GM23338 (cell line): ENCODE measurements at regions not wholly inside any gene's neighbourhood (a gene's known extent, or its start where the extent isn't known, plus 50 kb on each side); places are given as distances from the start of the nearest gene placed in this dataset.

ENCODE experiments used
- ATAC-seq: fragments of 200-7000 bp; cut with Tn5 transposase; 3 replicates; pipeline ENCODE4 v1.9.1; 2020
- DNase-seq: peaks from one replicate; pipeline ENCODE4 v3.0.0-alpha.2; 2015; ENCODE audit warnings: low spot score
- H2AFZ ChIP-seq: fragments of 200-600 bp; sonication (generic); 2 replicates; pipeline ENCODE4 v1.8.0; 2016; ENCODE audit warnings: antibody characterized with exemption, mild to moderate bottlenecking, moderate library complexity
- H3F3A ChIP-seq: fragments of 200-600 bp; sonication (generic); replicated peaks from 2 replicates; pipeline ENCODE4 v1.8.0; 2017; ENCODE audit warnings: antibody characterized with exemption, mixed run types, low read depth
- H3K27ac ChIP-seq: fragments of 200-600 bp; sonication (generic); 2 replicates; pipeline ENCODE4 v1.6.1; 2016; ENCODE audit warnings: low read depth
- H3K27me3 ChIP-seq: fragments of 200-600 bp; sonication (generic); 2 replicates; pipeline ENCODE4 v1.8.0; 2016; ENCODE audit warnings: mild to moderate bottlenecking, mixed run types, moderate library complexity; ENCODE audit not compliant: insufficient read depth
- H3K36me3 ChIP-seq: fragments of 200-600 bp; sonication (generic); 2 replicates; pipeline ENCODE4 v1.8.0; 2016; ENCODE audit warnings: mild to moderate bottlenecking; ENCODE audit not compliant: insufficient read depth
- H3K4me1 ChIP-seq: fragments of 200-600 bp; sonication (generic); 2 replicates; pipeline ENCODE4 v1.8.0; 2016; ENCODE audit warnings: mild to moderate bottlenecking, moderate library complexity; ENCODE audit not compliant: insufficient read depth
- H3K4me2 ChIP-seq: fragments of 200-600 bp; sonication (generic); 2 replicates; pipeline ENCODE4 v1.7.1; 2017; ENCODE audit warnings: mixed run types
- H3K4me3 ChIP-seq: fragments of 200-600 bp; sonication (generic); 2 replicates; pipeline ENCODE4 v1.6.1; 2016; ENCODE audit warnings: mixed run types
- H3K79me2 ChIP-seq: fragments of 200-600 bp; sonication (generic); replicated peaks from 2 replicates; pipeline ENCODE4 v1.8.0; 2017; ENCODE audit warnings: mild to moderate bottlenecking; ENCODE audit not compliant: insufficient read depth
- H3K9me2 ChIP-seq: fragments of 200-600 bp; sonication (generic); 2 replicates; pipeline ENCODE4 v1.8.0; 2017; ENCODE audit not compliant: insufficient read depth
- H4K20me1 ChIP-seq: fragments of 200-600 bp; sonication (generic); replicated peaks from 2 replicates; pipeline ENCODE4 v1.8.0; 2017; ENCODE audit warnings: mild to moderate bottlenecking; ENCODE audit not compliant: insufficient read depth
- H3K27ac Mint-ChIP-seq: 2 replicates; pipeline ENCODE4 v1.8.0; 2020; ENCODE audit warnings: inconsistent platforms, mild to moderate bottlenecking, moderate library complexity, mixed read lengths
- H3K27me3 Mint-ChIP-seq: 3 replicates; pipeline ENCODE4 v1.8.0; 2022; ENCODE audit warnings: low read depth, mild to moderate bottlenecking, moderate library complexity, mixed read lengths, inconsistent platforms; ENCODE audit not compliant: insufficient read depth, poor library complexity
- H3K36me3 Mint-ChIP-seq: 3 replicates; pipeline ENCODE4 v1.8.0; 2021; ENCODE audit warnings: low read depth, mild to moderate bottlenecking, inconsistent platforms, moderate library complexity, mixed read lengths
- H3K4me1 Mint-ChIP-seq: 3 replicates; pipeline ENCODE4 v1.8.0; 2020; ENCODE audit warnings: mild to moderate bottlenecking, inconsistent platforms, mixed read lengths
- H3K4me3 Mint-ChIP-seq: 3 replicates; pipeline ENCODE4 v1.8.0; 2021; ENCODE audit warnings: moderate library complexity, mild to moderate bottlenecking, inconsistent platforms, mixed read lengths
- H3K9me3 Mint-ChIP-seq: 3 replicates; pipeline ENCODE4 v1.8.0; 2020; ENCODE audit warnings: moderate library complexity, mild to moderate bottlenecking, inconsistent platforms, mixed read lengths
- CREB1 ChIP-seq: fragments of 250-450 bp; sonication (Bioruptor Pico); IDR thresholded peaks from 2 replicates; pipeline ENCODE4 v1.5.0; 2020; ENCODE audit warnings: low read depth, mild to moderate bottlenecking, moderate library complexity
- EZH2 ChIP-seq: fragments of 200-600 bp; sonication (generic); IDR thresholded peaks from one replicate; pipeline ENCODE4 v1.8.0; 2017; ENCODE audit warnings: antibody characterized with exemption, mild to moderate bottlenecking, low read depth; ENCODE audit not compliant: unreplicated experiment
- EZH2phosphoT487 ChIP-seq: fragments of 200-600 bp; sonication (generic); IDR thresholded peaks from one replicate; pipeline ENCODE4 v1.8.1; 2018; ENCODE audit warnings: antibody characterized with exemption; ENCODE audit not compliant: unreplicated experiment
- JUNB ChIP-seq: IDR thresholded peaks from one replicate; pipeline ENCODE4 v1.6.1; 2016; ENCODE audit warnings: antibody characterized with exemption; ENCODE audit not compliant: unreplicated experiment
- NANOG ChIP-seq: IDR thresholded peaks from 2 replicates; pipeline ENCODE4 v1.6.1; 2016; ENCODE audit warnings: antibody characterized with exemption, borderline replicate concordance
- POLR2AphosphoS5 ChIP-seq: IDR thresholded peaks from 2 replicates; pipeline ENCODE4 v1.6.1; 2016; ENCODE audit warnings: antibody characterized with exemption, low read depth
- STAT1 ChIP-seq: IDR thresholded peaks from one replicate; pipeline ENCODE4 v1.6.1; 2016; ENCODE audit warnings: antibody characterized with exemption; ENCODE audit not compliant: unreplicated experiment
- ZNF114 ChIP-seq: fragments of 250-450 bp; sonication (Bioruptor Pico); IDR thresholded peaks from 2 replicates; pipeline ENCODE4 v1.5.0; 2020; ENCODE audit warnings: mild to moderate bottlenecking, moderate library complexity
- ZNF331 ChIP-seq: fragments of 250-450 bp; sonication (Bioruptor Pico); IDR thresholded peaks from 2 replicates; pipeline ENCODE4 v1.5.0; 2020; ENCODE audit warnings: low read depth, mild to moderate bottlenecking, moderate library complexity
- TF ChIP-seq, protein P1 (sequence below): fragments of 250-450 bp; sonication (Bioruptor Pico); IDR thresholded peaks from 2 replicates; pipeline ENCODE4 v1.5.0; 2020; ENCODE audit warnings: mild to moderate bottlenecking, moderate library complexity
- TF ChIP-seq, protein P2 (sequence below): IDR thresholded peaks from one replicate; pipeline ENCODE4 v1.6.1; 2018; ENCODE audit warnings: antibody characterized with exemption; ENCODE audit not compliant: unreplicated experiment
- TF ChIP-seq, protein P3 (sequence below), 2 experiments: fragments of 200-600 bp in 1 of 2; sonication (generic) in 1 of 2; conservative IDR thresholded peaks; 2 replicates each; pipeline versions ENCODE4 v1.5.1 to v1.6.1; 2016 to 2017; ENCODE audit warnings: antibody characterized with exemption in 2 of 2, low read depth in 2 of 2, mild to moderate bottlenecking in 2 of 2, moderate library complexity in 1 of 2
- TF ChIP-seq, protein P4 (sequence below): IDR thresholded peaks from 2 replicates; pipeline ENCODE4 v1.6.1; 2016; ENCODE audit warnings: antibody characterized with exemption

DNA sequence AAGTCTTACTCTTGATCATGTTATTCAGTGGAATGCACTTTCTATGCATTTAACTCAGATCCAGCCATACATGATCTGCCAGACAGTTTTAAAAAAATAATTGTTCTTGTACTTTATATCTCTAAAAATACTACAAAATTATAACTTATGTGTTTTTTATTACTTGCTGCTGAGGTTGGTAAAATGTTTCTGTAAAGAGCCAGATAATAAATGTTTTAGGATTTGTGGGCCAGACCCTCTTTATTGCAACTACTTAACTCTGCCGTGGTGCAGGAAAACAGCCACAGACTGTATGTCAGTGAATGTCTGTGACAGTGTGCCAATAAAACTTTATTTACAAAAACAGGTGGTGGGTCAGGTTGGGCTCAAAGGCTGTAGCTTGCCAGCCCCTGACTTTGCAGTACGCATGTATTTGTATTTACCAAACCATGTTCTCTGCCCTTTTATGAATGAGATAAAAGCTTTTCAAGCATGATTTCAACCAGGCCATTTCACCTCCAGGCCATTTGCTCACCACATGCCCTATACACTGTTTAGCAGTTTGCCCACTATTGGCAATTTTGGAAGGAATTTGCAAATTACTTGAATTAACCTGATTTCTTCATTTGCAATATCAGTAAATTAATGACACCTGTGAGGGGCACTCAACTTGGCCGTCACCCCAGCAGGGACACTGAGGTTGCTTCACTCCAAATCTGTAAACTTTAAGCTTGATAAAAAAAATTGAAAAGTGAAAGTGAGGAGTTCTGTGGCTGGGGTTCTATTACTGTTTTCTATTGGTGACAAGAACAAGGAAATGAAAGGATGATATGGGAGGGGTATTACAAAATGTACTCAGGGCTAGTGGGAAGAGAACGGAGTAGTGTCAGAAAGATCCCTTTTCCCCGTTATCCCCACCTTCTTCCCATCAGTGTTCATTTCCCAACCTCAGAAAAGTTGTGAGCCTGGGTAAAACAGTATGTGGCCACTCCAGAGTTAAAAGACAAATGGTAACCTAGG lies 133.4 kb downstream of the CEBPB start:
- ATAC-seq, result no peak
- H3F3A ChIP-seq, result no peaks in the 10 kb centered on the region
- no peak overlapping the region for H3K4me3 ChIP-seq
- Mint-ChIP-seq H3K27me3 (no peaks in the 10 kb centered on the region), H3K9me3 (no peaks in the 10 kb centered on the region; the same call in 2 of the 3 replicates), H3K36me3 (no peaks in the 10 kb centered on the region; the same call in 2 of the 3 replicates), H3K27ac (no peak overlapping the region), H3K4me1 (peaks cover 11% of the 10 kb centered on the region), H3K4me3 (no peak overlapping the region)
- TF ChIP-seq NANOG, result no peak
- TF ChIP-seq, protein P1, sequence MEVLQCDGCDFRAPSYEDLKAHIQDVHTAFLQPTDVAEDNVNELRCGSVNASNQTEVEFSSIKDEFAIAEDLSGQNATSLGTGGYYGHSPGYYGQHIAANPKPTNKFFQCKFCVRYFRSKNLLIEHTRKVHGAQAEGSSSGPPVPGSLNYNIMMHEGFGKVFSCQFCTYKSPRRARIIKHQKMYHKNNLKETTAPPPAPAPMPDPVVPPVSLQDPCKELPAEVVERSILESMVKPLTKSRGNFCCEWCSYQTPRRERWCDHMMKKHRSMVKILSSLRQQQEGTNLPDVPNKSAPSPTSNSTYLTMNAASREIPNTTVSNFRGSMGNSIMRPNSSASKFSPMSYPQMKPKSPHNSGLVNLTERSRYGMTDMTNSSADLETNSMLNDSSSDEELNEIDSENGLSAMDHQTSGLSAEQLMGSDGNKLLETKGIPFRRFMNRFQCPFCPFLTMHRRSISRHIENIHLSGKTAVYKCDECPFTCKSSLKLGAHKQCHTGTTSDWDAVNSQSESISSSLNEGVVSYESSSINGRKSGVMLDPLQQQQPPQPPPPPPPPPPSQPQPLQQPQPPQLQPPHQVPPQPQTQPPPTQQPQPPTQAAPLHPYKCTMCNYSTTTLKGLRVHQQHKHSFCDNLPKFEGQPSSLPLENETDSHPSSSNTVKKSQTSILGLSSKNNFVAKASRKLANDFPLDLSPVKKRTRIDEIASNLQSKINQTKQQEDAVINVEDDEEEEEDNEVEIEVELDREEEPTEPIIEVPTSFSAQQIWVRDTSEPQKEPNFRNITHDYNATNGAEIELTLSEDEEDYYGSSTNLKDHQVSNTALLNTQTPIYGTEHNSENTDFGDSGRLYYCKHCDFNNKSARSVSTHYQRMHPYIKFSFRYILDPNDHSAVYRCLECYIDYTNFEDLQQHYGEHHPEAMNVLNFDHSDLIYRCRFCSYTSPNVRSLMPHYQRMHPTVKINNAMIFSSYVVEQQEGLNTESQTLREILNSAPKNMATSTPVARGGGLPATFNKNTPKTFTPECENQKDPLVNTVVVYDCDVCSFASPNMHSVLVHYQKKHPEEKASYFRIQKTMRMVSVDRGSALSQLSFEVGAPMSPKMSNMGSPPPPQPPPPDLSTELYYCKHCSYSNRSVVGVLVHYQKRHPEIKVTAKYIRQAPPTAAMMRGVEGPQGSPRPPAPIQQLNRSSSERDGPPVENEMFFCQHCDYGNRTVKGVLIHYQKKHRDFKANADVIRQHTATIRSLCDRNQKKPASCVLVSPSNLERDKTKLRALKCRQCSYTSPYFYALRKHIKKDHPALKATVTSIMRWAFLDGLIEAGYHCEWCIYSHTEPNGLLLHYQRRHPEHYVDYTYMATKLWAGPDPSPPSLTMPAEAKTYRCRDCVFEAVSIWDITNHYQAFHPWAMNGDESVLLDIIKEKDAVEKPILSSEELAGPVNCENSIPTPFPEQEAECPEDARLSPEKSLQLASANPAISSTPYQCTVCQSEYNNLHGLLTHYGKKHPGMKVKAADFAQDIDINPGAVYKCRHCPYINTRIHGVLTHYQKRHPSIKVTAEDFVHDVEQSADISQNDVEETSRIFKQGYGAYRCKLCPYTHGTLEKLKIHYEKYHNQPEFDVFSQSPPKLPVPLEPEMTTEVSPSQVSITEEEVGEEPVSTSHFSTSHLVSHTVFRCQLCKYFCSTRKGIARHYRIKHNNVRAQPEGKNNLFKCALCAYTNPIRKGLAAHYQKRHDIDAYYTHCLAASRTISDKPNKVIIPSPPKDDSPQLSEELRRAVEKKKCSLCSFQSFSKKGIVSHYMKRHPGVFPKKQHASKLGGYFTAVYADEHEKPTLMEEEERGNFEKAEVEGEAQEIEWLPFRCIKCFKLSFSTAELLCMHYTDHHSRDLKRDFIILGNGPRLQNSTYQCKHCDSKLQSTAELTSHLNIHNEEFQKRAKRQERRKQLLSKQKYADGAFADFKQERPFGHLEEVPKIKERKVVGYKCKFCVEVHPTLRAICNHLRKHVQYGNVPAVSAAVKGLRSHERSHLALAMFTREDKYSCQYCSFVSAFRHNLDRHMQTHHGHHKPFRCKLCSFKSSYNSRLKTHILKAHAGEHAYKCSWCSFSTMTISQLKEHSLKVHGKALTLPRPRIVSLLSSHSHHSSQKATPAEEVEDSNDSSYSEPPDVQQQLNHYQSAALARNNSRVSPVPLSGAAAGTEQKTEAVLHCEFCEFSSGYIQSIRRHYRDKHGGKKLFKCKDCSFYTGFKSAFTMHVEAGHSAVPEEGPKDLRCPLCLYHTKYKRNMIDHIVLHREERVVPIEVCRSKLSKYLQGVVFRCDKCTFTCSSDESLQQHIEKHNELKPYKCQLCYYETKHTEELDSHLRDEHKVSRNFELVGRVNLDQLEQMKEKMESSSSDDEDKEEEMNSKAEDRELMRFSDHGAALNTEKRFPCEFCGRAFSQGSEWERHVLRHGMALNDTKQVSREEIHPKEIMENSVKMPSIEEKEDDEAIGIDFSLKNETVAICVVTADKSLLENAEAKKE (CRISPR knock-in tag), result no peak
- no peak for TF ChIP-seq ZNF331 (CRISPR knock-in tag)
- TF ChIP-seq POLR2AphosphoS5, result no peak
- TF ChIP-seq, protein P2, sequence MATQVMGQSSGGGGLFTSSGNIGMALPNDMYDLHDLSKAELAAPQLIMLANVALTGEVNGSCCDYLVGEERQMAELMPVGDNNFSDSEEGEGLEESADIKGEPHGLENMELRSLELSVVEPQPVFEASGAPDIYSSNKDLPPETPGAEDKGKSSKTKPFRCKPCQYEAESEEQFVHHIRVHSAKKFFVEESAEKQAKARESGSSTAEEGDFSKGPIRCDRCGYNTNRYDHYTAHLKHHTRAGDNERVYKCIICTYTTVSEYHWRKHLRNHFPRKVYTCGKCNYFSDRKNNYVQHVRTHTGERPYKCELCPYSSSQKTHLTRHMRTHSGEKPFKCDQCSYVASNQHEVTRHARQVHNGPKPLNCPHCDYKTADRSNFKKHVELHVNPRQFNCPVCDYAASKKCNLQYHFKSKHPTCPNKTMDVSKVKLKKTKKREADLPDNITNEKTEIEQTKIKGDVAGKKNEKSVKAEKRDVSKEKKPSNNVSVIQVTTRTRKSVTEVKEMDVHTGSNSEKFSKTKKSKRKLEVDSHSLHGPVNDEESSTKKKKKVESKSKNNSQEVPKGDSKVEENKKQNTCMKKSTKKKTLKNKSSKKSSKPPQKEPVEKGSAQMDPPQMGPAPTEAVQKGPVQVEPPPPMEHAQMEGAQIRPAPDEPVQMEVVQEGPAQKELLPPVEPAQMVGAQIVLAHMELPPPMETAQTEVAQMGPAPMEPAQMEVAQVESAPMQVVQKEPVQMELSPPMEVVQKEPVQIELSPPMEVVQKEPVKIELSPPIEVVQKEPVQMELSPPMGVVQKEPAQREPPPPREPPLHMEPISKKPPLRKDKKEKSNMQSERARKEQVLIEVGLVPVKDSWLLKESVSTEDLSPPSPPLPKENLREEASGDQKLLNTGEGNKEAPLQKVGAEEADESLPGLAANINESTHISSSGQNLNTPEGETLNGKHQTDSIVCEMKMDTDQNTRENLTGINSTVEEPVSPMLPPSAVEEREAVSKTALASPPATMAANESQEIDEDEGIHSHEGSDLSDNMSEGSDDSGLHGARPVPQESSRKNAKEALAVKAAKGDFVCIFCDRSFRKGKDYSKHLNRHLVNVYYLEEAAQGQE, result no peak
- no peak for TF ChIP-seq STAT1
- TF ChIP-seq ZNF114 (CRISPR knock-in tag), result no peak
- TF ChIP-seq CREB1, result no peak
- TF ChIP-seq, protein P3, sequence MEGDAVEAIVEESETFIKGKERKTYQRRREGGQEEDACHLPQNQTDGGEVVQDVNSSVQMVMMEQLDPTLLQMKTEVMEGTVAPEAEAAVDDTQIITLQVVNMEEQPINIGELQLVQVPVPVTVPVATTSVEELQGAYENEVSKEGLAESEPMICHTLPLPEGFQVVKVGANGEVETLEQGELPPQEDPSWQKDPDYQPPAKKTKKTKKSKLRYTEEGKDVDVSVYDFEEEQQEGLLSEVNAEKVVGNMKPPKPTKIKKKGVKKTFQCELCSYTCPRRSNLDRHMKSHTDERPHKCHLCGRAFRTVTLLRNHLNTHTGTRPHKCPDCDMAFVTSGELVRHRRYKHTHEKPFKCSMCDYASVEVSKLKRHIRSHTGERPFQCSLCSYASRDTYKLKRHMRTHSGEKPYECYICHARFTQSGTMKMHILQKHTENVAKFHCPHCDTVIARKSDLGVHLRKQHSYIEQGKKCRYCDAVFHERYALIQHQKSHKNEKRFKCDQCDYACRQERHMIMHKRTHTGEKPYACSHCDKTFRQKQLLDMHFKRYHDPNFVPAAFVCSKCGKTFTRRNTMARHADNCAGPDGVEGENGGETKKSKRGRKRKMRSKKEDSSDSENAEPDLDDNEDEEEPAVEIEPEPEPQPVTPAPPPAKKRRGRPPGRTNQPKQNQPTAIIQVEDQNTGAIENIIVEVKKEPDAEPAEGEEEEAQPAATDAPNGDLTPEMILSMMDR (conservative IDR thresholded peaks at IDR 0.05; ENCODE audit: low read depth in 2 of 2), result no peak
- TF ChIP-seq, protein P4, sequence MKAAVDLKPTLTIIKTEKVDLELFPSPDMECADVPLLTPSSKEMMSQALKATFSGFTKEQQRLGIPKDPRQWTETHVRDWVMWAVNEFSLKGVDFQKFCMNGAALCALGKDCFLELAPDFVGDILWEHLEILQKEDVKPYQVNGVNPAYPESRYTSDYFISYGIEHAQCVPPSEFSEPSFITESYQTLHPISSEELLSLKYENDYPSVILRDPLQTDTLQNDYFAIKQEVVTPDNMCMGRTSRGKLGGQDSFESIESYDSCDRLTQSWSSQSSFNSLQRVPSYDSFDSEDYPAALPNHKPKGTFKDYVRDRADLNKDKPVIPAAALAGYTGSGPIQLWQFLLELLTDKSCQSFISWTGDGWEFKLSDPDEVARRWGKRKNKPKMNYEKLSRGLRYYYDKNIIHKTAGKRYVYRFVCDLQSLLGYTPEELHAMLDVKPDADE, result no peak
- no peak for TF ChIP-seq JUNB
- no peak for TF ChIP-seq EZH2phosphoT487
- no peak for TF ChIP-seq EZH2
- no peaks in the 10 kb centered on the region; the same call in 1 of the 2 replicates for H3K9me2 ChIP-seq
- no peak overlapping the region for H2AFZ ChIP-seq
- no peaks in the 10 kb centered on the region for H4K20me1 ChIP-seq
- H3K79me2 ChIP-seq, result no peaks in the 10 kb centered on the region
- H3K4me2 ChIP-seq, result no peak overlapping the region
- H3K4me1 ChIP-seq, result peaks cover 5% of the 10 kb centered on the region; the same call in 1 of the 2 replicates
- no peak for DNase-seq
- H3K27ac ChIP-seq, result no peak overlapping the region
- no peaks in the 10 kb centered on the region for H3K36me3 ChIP-seq
- no peaks in the 10 kb centered on the region for H3K27me3 ChIP-seq
